ENCODE measurements at regions not wholly inside any gene's neighbourhood (a gene's known extent, or its start where the extent isn't known, plus 50 kb on each side); places are given as distances from the start of the nearest gene placed in this dataset.

DNA sequence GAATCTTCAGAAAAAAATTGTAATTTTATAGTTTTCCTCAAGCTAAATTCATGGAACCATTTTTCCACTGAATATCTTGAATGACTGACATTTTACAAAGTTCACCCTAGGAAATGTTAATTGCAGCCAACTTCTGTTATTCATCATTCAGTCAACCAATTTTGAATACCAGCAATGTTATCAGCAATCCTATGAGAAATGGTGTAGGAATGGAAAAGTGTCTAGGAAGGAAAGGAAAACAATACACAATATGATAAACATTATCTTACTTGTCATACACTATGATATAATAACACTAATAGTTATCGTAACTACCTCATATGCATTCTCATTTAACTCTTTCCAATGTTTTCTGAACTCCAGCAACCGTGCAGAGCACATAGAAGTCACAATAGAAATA, 790.5 kb upstream of the LRRC4C start:
- TF ChIP-seq, protein P1, sequence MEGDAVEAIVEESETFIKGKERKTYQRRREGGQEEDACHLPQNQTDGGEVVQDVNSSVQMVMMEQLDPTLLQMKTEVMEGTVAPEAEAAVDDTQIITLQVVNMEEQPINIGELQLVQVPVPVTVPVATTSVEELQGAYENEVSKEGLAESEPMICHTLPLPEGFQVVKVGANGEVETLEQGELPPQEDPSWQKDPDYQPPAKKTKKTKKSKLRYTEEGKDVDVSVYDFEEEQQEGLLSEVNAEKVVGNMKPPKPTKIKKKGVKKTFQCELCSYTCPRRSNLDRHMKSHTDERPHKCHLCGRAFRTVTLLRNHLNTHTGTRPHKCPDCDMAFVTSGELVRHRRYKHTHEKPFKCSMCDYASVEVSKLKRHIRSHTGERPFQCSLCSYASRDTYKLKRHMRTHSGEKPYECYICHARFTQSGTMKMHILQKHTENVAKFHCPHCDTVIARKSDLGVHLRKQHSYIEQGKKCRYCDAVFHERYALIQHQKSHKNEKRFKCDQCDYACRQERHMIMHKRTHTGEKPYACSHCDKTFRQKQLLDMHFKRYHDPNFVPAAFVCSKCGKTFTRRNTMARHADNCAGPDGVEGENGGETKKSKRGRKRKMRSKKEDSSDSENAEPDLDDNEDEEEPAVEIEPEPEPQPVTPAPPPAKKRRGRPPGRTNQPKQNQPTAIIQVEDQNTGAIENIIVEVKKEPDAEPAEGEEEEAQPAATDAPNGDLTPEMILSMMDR (IDR thresholded peaks at IDR 0.05; ENCODE audit: borderline replicate concordance, extremely low read depth, low read length, poor library complexity, severe bottlenecking): no peak
- no peak for TF ChIP-seq EZH2 (IDR thresholded peaks at IDR 0.05; ENCODE audit: borderline replicate concordance, low read depth, low read length, severe bottlenecking)

All from DND-41 (cell line).